HCT116 (cell line): ENCODE measurements at regions not wholly inside any gene's neighbourhood (a gene's known extent, or its start where the extent isn't known, plus 50 kb on each side); places are given as distances from the start of the nearest gene placed in this dataset.

Source experiments
- ATAC-seq: fragments of 200-7000 bp; cut with Tn5 transposase; 2 replicates; pipeline ENCODE4 v1.9.1; 2020; ENCODE audit warnings: mild to moderate bottlenecking, moderate library complexity
- BruUV-seq: library from RNA; stranded (reverse); fragments of 400-500 nt; replicated peaks from 2 replicates; lab custom pipeline; 2021; lab: Mats Ljungman, UMichigan
- CTCF ChIA-PET: fragments of 300-600 bp; sonication (Branson Sonifier 250); formaldehyde crosslinking; loops from one replicate; lab custom pipeline; 2021; ENCODE audit warnings: antibody characterized with exemption; lab: Charles Lee
- POLR2A ChIA-PET: fragments of 300-600, 350-600 bp; sonication (Branson Sonifier 250); formaldehyde crosslinking; loops from one replicate; lab custom pipeline; 2021; ENCODE audit warnings: antibody characterized with exemption; lab: Charles Lee
- RAD21 ChIA-PET, 2 experiments: fragments of 300-600 bp; sonication (Branson Sonifier 250); formaldehyde crosslinking; loops; one replicate each; lab custom pipeline; 2023; ENCODE audit warnings: low total read pairs in 2 of 2; ENCODE audit not compliant: uncharacterized antibody in 2 of 2, unreplicated experiment in 2 of 2, low non-redundant PET in 1 of 2; lab: Charles Lee
- DNase-seq: peaks from one replicate; pipeline ENCODE4 v3.0.0-alpha.2; 2010; ENCODE audit warnings: low read depth, low spot score
- H2AFZ ChIP-seq: fragments of 200-600 bp; shearing (Covaris generic), sonication (generic); 2 replicates; pipeline ENCODE4 v1.6.1; 2017; ENCODE audit warnings: low read depth, mixed run types, mixed read lengths, antibody characterized with exemption, low read length; ENCODE audit not compliant: poor library complexity, severe bottlenecking
- H3K27ac ChIP-seq: 2 replicates; pipeline ENCODE4 v1.5.1; 2012; ENCODE audit warnings: low read depth, low read length
- H3K27me3 ChIP-seq: fragments of 200-600 bp; sonication (generic); 2 replicates; pipeline ENCODE4 v1.6.1; 2016; ENCODE audit warnings: mixed run types, low read length, mixed read lengths; ENCODE audit not compliant: insufficient read depth
- H3K36me3 ChIP-seq, 2 experiments: fragments of 200-500 bp in 1 of 2; fragments of 200-600 bp in 1 of 2; sonication (Bioruptor generic) in 1 of 2; sonication (generic) in 1 of 2; 2 replicates each; pipeline versions ENCODE4 v1.5.1 to v1.6.1; 2014 to 2016; ENCODE audit warnings: low read length in 2 of 2, inconsistent platforms in 1 of 2, mixed read lengths in 1 of 2, mixed run types in 1 of 2; ENCODE audit not compliant: insufficient read depth in 2 of 2, control insufficient read depth in 1 of 2
- H3K4me1 ChIP-seq, 2 experiments: fragments of 200-600 bp in 1 of 2; sonication (generic) in 1 of 2; 2 replicates each; pipeline versions ENCODE4 v1.5.1 to v1.6.1; 2012 to 2017; ENCODE audit warnings: low read length in 2 of 2, inconsistent platforms in 1 of 2, mild to moderate bottlenecking in 1 of 2, mixed read lengths in 1 of 2, mixed run types in 1 of 2, moderate library complexity in 1 of 2; ENCODE audit not compliant: insufficient read depth in 2 of 2, control insufficient read depth in 1 of 2
- H3K4me2 ChIP-seq: fragments of 200-600 bp; sonication (generic); 2 replicates; pipeline ENCODE4 v1.6.1; 2017; ENCODE audit warnings: mixed run types, low read length, mixed read lengths
- H3K4me3 ChIP-seq, 2 experiments: fragments of 200-600 bp in 1 of 2; sonication (generic) in 1 of 2; replicated peaks in 1 of 2; 2 replicates each; pipeline ENCODE4 v1.5.1; 2011 to 2016; ENCODE audit warnings: low read length in 2 of 2, control low read depth in 1 of 2, low read depth in 1 of 2, mild to moderate bottlenecking in 1 of 2, mixed read lengths in 1 of 2, mixed run types in 1 of 2
- H3K79me2 ChIP-seq: fragments of 200-600 bp; sonication (generic); 2 replicates; pipeline ENCODE4 v1.6.1; 2017; ENCODE audit warnings: mild to moderate bottlenecking, mixed run types, low read length, moderate library complexity, mixed read lengths; ENCODE audit not compliant: insufficient read depth
- H3K9ac ChIP-seq: fragments of 200-600 bp; sonication (generic); 2 replicates; pipeline ENCODE4 v1.6.1; 2016; ENCODE audit warnings: low read length, mixed read lengths
- H3K9me2 ChIP-seq: fragments of 200-600 bp; sonication (generic), shearing (Covaris generic); 2 replicates; pipeline ENCODE4 v1.6.1; 2017; ENCODE audit warnings: mixed run types, mild to moderate bottlenecking, moderate library complexity; ENCODE audit not compliant: insufficient read depth
- H3K9me3 ChIP-seq, 2 experiments: fragments of 200-500 bp in 1 of 2; fragments of 200-600 bp in 1 of 2; sonication (Bioruptor generic) in 1 of 2; sonication (generic) in 1 of 2; 2 replicates each; pipeline ENCODE4 v1.6.1; 2014 to 2017; ENCODE audit warnings: low read length in 2 of 2, mixed read lengths in 2 of 2, inconsistent platforms in 1 of 2, low read depth in 1 of 2, mild to moderate bottlenecking in 1 of 2, mixed run types in 1 of 2, moderate library complexity in 1 of 2; ENCODE audit not compliant: control insufficient read depth in 1 of 2, insufficient read depth in 1 of 2
- H4K20me1 ChIP-seq: fragments of 200-600 bp; sonication (generic), shearing (Covaris generic); 2 replicates; pipeline ENCODE4 v1.6.1; 2017; ENCODE audit warnings: mixed run types, mild to moderate bottlenecking, moderate library complexity; ENCODE audit not compliant: insufficient read depth
- CBX3 ChIP-seq: IDR thresholded peaks from 2 replicates; pipeline ENCODE4 v1.6.1; 2012; ENCODE audit warnings: low read depth
- CTCF ChIP-seq, 3 experiments: fragments of 200-600 bp in 1 of 3; sonication (generic) in 1 of 3; IDR thresholded peaks in 2 of 3; conservative IDR thresholded peaks in 1 of 3; 2 replicates each; pipeline ENCODE4 v1.5.1; 2012 to 2017; ENCODE audit warnings: low read depth in 2 of 3, low read length in 2 of 3, antibody characterized with exemption in 1 of 3, borderline replicate concordance in 1 of 3, control low read depth in 1 of 3, mild to moderate bottlenecking in 1 of 3, mixed read lengths in 1 of 3, mixed run types in 1 of 3, moderate library complexity in 1 of 3; ENCODE audit not compliant: insufficient read depth in 1 of 3
- FOSL1 ChIP-seq: IDR thresholded peaks from 2 replicates; pipeline ENCODE4 v1.6.1; 2012; ENCODE audit warnings: low read depth
- MAX ChIP-seq: IDR thresholded peaks from 2 replicates; pipeline ENCODE4 v1.6.1; 2012
- RAD21 ChIP-seq: IDR thresholded peaks from 2 replicates; pipeline ENCODE4 v1.6.1; 2012; ENCODE audit warnings: low read depth, mild to moderate bottlenecking
- SIN3A ChIP-seq: IDR thresholded peaks from 2 replicates; pipeline ENCODE4 v1.6.1; 2012; ENCODE audit warnings: low read depth
- SP1 ChIP-seq: IDR thresholded peaks from 2 replicates; pipeline ENCODE4 v1.6.1; 2012; ENCODE audit warnings: low read depth
- SRF ChIP-seq: IDR thresholded peaks from 2 replicates; pipeline ENCODE4 v1.6.1; 2012; ENCODE audit warnings: low read depth
- YY1 ChIP-seq: IDR thresholded peaks from 2 replicates; pipeline ENCODE4 v1.6.1; 2011; ENCODE audit warnings: low read length, low read depth, moderate library complexity, mild to moderate bottlenecking; ENCODE audit not compliant: insufficient replicate concordance; ENCODE audit errors: extremely low read depth
- ZFX ChIP-seq: fragments of 450-650 bp; IDR thresholded peaks from 2 replicates; pipeline ENCODE4 v1.6.1; 2017
- intact Hi-C: fragments of 100-400 bp; cut with micrococcal nuclease; formaldehyde crosslinking; loops from 2 replicates; pipeline ENCODE4 v1.10.0; 2022

GRCh38 chr2:188881434-188881833 lies 92.7 kb upstream of the COL3A1 start:
- POLR2A ChIA-PET, result no interaction called here
- ATAC-seq, result no peak

More at GRCh38 chr2:188881434-188881833, 92.7 kb upstream of the COL3A1 start:
- no peak for DNase-seq
- intact Hi-C loops, result no loop called here
- Histone ChIP-seq H3K27me3 (no peaks in the 10 kb centered on the region), H2AFZ (no peak overlapping the region), H3K9ac (no peak overlapping the region), H3K4me3 (no peak overlapping the region), H3K4me2 (no peak overlapping the region), H3K9me3 (no peaks in the 10 kb centered on the region), H3K4me1 (no peaks in the 10 kb centered on the region), H3K79me2 (no peaks in the 10 kb centered on the region), H4K20me1 (no peaks in the 10 kb centered on the region), H3K27ac (no peak overlapping the region), H3K36me3 (no peaks in the 10 kb centered on the region), H3K9me2 (no peaks in the 10 kb centered on the region)
- no TSS peak for BruUV-seq
- ChIA-PET CTCF (no interaction called here), RAD21 (interaction anchor here in 1 of 2 experiments (0.6 kb wide), 1 partner anchor 52 kb away, joined by 3 read pairs; no protein-coding TSS in a partner anchor)
- TF ChIP-seq RAD21 (no peak), SRF (no peak), SIN3A (no peak), SP1 (no peak), ZFX (no peak), CTCF (IDR thresholded peaks at IDR 0.05 in 2 of 3, conservative IDR thresholded peaks at IDR 0.05 in 1 of 3; ENCODE audit: borderline replicate concordance in 1 of 3, insufficient read depth in 1 of 3, low read depth in 2 of 3, low read length in 2 of 3) (no peak), YY1 (no peak), FOSL1 (no peak), CBX3 (no peak), MAX (no peak)
